MM.1S (cell line): ENCODE measurements at regions not wholly inside any gene's neighbourhood (a gene's known extent, or its start where the extent isn't known, plus 50 kb on each side); places are given as distances from the start of the nearest gene placed in this dataset.

Source experiments
- CTCF ChIP-seq: fragments of 300-600 bp; sonication (generic); IDR thresholded peaks from 2 replicates; pipeline ENCODE4 v1.5.1; 2016; ENCODE audit warnings: antibody characterized with exemption, low read length, mixed read lengths
- EZH2 ChIP-seq: fragments of 300-600 bp; sonication (generic); optimal IDR thresholded peaks from 2 replicates; pipeline ENCODE3; 2017; ENCODE audit warnings: low read depth, mild to moderate bottlenecking, antibody characterized with exemption, low read length, mixed read lengths

DNA sequence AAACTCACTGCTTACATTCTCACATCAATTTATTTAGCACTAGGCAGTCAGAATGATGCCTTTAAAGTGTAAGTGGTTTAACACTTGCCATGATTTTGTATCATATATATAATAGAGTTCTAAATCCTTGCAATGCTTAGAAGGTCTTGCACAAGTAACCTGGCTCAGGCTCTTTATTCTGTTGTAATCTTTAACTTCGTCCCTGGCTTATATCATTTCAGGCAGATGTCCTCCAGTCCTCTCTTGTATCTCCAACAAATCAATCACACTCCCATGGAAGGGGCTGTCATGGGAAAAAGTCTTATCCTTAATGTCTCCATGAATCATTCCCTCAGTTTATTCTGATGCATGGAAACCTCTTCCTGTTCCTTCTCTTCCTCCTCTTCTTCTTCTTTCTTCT is 841.6 kb upstream of the B3GALT2 start:
- TF ChIP-seq CTCF: no peak
- no peak for TF ChIP-seq EZH2
